Neural crest cell (in vitro differentiated cells): ENCODE measurements at regions not wholly inside any gene's neighbourhood (a gene's known extent, or its start where the extent isn't known, plus 50 kb on each side); places are given as distances from the start of the nearest gene placed in this dataset.

Experiments
- DNase-seq: peaks from one replicate; pipeline ENCODE4 v3.0.0; 2021; ENCODE audit warnings: low read depth, mixed read lengths, low spot score
- H3K27ac Mint-ChIP-seq: one replicate; pipeline ENCODE4 v1.8.0; 2021; ENCODE audit warnings: mild to moderate bottlenecking, mixed read lengths; ENCODE audit not compliant: unreplicated experiment
- H3K27me3 Mint-ChIP-seq: 2 replicates; pipeline ENCODE4 v1.8.0; 2021; ENCODE audit warnings: low read depth, mild to moderate bottlenecking, mixed read lengths
- H3K36me3 Mint-ChIP-seq: 2 replicates; pipeline ENCODE4 v1.8.0; 2021; ENCODE audit warnings: low read depth, mild to moderate bottlenecking, mixed read lengths
- H3K4me1 Mint-ChIP-seq: 2 replicates; pipeline ENCODE4 v1.8.0; 2021; ENCODE audit warnings: mixed read lengths
- H3K4me3 Mint-ChIP-seq: one replicate; pipeline ENCODE4 v1.8.0; 2021; ENCODE audit warnings: mild to moderate bottlenecking, mixed read lengths
- H3K9me3 Mint-ChIP-seq: 2 replicates; pipeline ENCODE4 v1.8.0; 2021; ENCODE audit warnings: mixed read lengths
- TF ChIP-seq, protein P1 (sequence below): fragments of 200-600 bp; sonication (generic); conservative IDR thresholded peaks from 2 replicates; pipeline ENCODE4 v1.5.0; 2021; ENCODE audit warnings: antibody characterized with exemption, mild to moderate bottlenecking

GRCh38 chr15:37480482-37480881 lies 380.1 kb upstream of the MEIS2 start:
- no peak overlapping the region for H3K27ac Mint-ChIP-seq
- H3K36me3 Mint-ChIP-seq = no peaks in the 10 kb centered on the region
- peaks cover 10% of the 10 kb centered on the region for H3K27me3 Mint-ChIP-seq
- no peak overlapping the region for H3K4me3 Mint-ChIP-seq
- no peak for DNase-seq
- H3K9me3 Mint-ChIP-seq = peaks cover 7% of the 10 kb centered on the region
- TF ChIP-seq, protein P1, sequence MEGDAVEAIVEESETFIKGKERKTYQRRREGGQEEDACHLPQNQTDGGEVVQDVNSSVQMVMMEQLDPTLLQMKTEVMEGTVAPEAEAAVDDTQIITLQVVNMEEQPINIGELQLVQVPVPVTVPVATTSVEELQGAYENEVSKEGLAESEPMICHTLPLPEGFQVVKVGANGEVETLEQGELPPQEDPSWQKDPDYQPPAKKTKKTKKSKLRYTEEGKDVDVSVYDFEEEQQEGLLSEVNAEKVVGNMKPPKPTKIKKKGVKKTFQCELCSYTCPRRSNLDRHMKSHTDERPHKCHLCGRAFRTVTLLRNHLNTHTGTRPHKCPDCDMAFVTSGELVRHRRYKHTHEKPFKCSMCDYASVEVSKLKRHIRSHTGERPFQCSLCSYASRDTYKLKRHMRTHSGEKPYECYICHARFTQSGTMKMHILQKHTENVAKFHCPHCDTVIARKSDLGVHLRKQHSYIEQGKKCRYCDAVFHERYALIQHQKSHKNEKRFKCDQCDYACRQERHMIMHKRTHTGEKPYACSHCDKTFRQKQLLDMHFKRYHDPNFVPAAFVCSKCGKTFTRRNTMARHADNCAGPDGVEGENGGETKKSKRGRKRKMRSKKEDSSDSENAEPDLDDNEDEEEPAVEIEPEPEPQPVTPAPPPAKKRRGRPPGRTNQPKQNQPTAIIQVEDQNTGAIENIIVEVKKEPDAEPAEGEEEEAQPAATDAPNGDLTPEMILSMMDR = no peak
- H3K4me1 Mint-ChIP-seq = no peaks in the 10 kb centered on the region

DNA sequence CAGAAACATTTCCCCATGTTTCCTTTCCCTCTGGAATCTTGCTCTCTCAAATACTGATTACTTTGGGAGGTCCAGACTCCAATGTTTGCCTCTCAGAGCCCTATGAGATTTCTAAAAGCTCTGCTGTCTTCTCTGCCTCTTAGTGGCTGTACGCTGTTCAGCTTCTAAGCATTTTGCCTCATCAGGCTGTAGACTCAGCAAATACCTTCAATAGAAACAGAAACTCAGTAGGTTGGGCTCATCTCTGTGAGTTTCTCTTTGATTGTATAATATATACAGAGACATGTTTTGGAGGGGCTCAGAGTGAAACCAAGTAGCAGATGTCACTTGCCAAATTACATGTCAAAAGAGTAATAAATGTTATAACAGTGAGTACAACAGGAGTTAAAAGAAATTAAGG lies 380.8 kb upstream of the MEIS2 start:
- no peak overlapping the region for H3K27ac Mint-ChIP-seq
- H3K9me3 Mint-ChIP-seq = peaks cover 8% of the 10 kb centered on the region
- no peak for DNase-seq
- H3K36me3 Mint-ChIP-seq = no peaks in the 10 kb centered on the region
- peaks cover 12% of the 10 kb centered on the region for H3K27me3 Mint-ChIP-seq
- no peaks in the 10 kb centered on the region for H3K4me1 Mint-ChIP-seq
- H3K4me3 Mint-ChIP-seq = no peak overlapping the region
- TF ChIP-seq, protein P1 = no peak

GRCh38 chr15:37483779-37484178 lies 383.4 kb upstream of the MEIS2 start:
- peaks cover 10% of the 10 kb centered on the region for H3K9me3 Mint-ChIP-seq
- no peaks in the 10 kb centered on the region for H3K36me3 Mint-ChIP-seq

DNA sequence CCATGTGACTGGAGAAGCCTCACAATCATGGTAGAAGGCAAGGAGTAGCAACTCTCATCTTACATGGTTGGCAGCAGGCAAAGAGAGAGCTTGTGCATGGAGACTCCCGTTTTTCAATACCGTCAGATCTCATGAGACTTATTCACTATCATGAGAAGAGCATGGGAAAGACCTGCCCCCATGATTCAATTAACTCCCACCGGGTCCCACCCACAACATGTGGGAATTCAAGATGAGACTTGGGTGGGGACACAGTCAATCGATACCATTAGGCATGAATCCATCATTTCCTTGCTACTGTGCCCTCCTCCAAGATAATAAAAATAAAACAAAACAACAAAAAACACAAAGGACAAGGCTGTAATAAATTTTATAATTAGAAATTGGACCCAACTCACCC lies 384.7 kb upstream of the MEIS2 start:
- H3K4me1 Mint-ChIP-seq = no peaks in the 10 kb centered on the region
- DNase-seq = no peak
- peaks cover 15% of the 10 kb centered on the region for H3K27me3 Mint-ChIP-seq
- no peak overlapping the region for H3K27ac Mint-ChIP-seq
- no peak overlapping the region for H3K4me3 Mint-ChIP-seq
- TF ChIP-seq, protein P1 = no peak
- peaks cover 10% of the 10 kb centered on the region for H3K9me3 Mint-ChIP-seq
- H3K36me3 Mint-ChIP-seq = no peaks in the 10 kb centered on the region

More at GRCh38 chr15:37483779-37484178, 383.4 kb upstream of the MEIS2 start:
- no peak overlapping the region for H3K4me3 Mint-ChIP-seq
- TF ChIP-seq, protein P1 = no peak
- no peak overlapping the region for H3K27ac Mint-ChIP-seq
- no peaks in the 10 kb centered on the region for H3K4me1 Mint-ChIP-seq
- DNase-seq = no peak
- H3K27me3 Mint-ChIP-seq = peaks cover 15% of the 10 kb centered on the region

DNA sequence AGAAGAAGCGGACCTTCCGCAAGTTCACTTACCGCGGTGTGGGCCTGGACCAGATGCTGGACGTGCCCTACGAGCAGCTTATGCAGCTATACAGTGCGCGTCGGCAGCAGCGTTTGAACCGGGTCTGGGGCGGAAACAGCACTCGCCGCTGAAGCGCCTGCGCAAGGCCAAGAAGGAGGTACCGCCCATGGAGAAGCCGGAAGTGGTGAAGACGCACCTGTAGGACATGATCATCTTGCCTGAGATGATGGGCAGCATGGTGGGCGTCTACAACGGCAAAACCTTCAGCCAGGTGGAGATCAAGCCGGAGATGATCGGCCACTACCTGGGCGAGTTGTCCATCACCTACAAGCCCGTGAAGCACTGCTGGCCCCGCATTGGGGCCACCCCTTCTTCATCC lies 390.4 kb upstream of the MEIS2 start:
- TF ChIP-seq, protein P1 = no peak
- H3K4me3 Mint-ChIP-seq = no peak overlapping the region
- peaks cover 9% of the 10 kb centered on the region for H3K27me3 Mint-ChIP-seq
- peaks cover 3% of the 10 kb centered on the region for H3K9me3 Mint-ChIP-seq
- no peak for DNase-seq
- no peaks in the 10 kb centered on the region for H3K4me1 Mint-ChIP-seq
- H3K36me3 Mint-ChIP-seq = no peaks in the 10 kb centered on the region
- no peak overlapping the region for H3K27ac Mint-ChIP-seq

- Mint-ChIP-seq H3K27me3 (no peaks in the 10 kb centered on the region), H3K4me3 (no peak overlapping the region), H3K9me3 (no peaks in the 10 kb centered on the region), H3K4me1 (no peaks in the 10 kb centered on the region), H3K36me3 (no peaks in the 10 kb centered on the region), H3K27ac (no peak overlapping the region)
- TF ChIP-seq, protein P1 = no peak
- no peak for DNase-seq
These were observed 416.3 kb upstream of the MEIS2 start for GRCh38 chr15:37516621-37517020.
